AG04449 (cell line): ENCODE measurements at regions not wholly inside any gene's neighbourhood (a gene's known extent, or its start where the extent isn't known, plus 50 kb on each side); places are given as distances from the start of the nearest gene placed in this dataset.

Experiments used
- CTCF ChIA-PET: fragments of 350-600 bp; formaldehyde crosslinking; extraction: SDS; loops from one replicate; lab custom pipeline; 2021; ENCODE audit warnings: antibody characterized with exemption; lab: Yijun Ruan, JAX
- POLR2A ChIA-PET: fragments of 400-600, 350-600 bp; formaldehyde crosslinking; extraction: SDS; loops from one replicate; lab custom pipeline; 2020; ENCODE audit warnings: antibody characterized with exemption, inconsistent platforms; lab: Yijun Ruan, JAX
- DNase-seq: peaks from one replicate; pipeline ENCODE4 v3.0.0-alpha.2; 2010; ENCODE audit warnings: low read depth, low spot score
- H3K4me3 ChIP-seq: 2 replicates; pipeline ENCODE4 v1.5.1; 2011; ENCODE audit warnings: low read depth, mild to moderate bottlenecking, control low read depth, low read length
- TF ChIP-seq, protein P1 (sequence below): IDR thresholded peaks from one replicate; pipeline ENCODE4 v1.5.1; 2011; ENCODE audit warnings: mild to moderate bottlenecking, moderate library complexity, low read length, control low read depth, inconsistent platforms; ENCODE audit not compliant: insufficient read depth; ENCODE audit errors: missing control alignments

DNA sequence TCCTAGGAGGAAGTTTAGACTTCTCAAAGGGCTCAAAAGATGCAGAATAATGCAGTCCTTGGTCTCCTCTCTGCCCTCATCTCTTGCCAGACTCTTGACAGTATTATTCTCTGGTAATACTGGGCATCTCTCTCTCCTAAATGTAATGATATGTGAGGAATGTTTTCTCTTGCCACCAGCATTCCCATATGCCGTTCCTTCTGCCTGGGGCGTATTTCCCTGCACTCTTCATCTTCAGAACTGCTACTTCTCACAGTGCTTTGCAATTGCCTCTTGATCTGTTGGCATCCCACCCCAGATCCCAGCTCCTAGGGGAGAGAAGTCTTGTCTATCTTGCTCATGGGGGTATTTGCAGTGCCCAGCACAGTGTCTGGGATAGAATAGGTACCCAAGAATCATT is 107.4 kb downstream of the RASSF10 start:
- TF ChIP-seq, protein P1, sequence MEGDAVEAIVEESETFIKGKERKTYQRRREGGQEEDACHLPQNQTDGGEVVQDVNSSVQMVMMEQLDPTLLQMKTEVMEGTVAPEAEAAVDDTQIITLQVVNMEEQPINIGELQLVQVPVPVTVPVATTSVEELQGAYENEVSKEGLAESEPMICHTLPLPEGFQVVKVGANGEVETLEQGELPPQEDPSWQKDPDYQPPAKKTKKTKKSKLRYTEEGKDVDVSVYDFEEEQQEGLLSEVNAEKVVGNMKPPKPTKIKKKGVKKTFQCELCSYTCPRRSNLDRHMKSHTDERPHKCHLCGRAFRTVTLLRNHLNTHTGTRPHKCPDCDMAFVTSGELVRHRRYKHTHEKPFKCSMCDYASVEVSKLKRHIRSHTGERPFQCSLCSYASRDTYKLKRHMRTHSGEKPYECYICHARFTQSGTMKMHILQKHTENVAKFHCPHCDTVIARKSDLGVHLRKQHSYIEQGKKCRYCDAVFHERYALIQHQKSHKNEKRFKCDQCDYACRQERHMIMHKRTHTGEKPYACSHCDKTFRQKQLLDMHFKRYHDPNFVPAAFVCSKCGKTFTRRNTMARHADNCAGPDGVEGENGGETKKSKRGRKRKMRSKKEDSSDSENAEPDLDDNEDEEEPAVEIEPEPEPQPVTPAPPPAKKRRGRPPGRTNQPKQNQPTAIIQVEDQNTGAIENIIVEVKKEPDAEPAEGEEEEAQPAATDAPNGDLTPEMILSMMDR, result no peak
- no peak overlapping the region for H3K4me3 ChIP-seq
- POLR2A ChIA-PET, result no interaction called here
- CTCF ChIA-PET, result interaction anchor here (1.6 kb wide), 1 partner anchor 153 kb away, joined by 4 read pairs; no protein-coding TSS in a partner anchor
- no peak for DNase-seq

DNA sequence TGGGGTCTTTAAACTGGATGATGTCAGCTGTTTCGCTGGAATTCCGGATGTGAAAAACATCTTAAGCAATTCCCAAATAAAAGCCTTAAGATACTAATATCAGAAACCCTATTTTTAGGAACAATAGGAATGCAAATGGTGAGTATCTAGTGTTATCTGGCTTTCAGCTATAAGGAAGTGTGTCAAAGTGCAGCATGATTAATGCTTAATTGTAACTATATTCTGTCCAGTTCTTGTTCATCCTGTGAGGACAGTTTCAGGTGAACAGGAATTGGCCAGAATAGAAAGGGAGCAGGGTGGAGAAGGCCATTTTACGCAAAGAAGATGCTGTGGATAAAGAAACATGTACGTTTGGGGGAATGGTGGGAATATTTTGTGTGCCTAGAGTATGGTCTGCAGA is 108.2 kb downstream of the RASSF10 start:
- H3K4me3 ChIP-seq, result no peak overlapping the region
- ChIA-PET CTCF (interaction anchor here (1.6 kb wide), 1 partner anchor 154 kb away, joined by 4 read pairs; no protein-coding TSS in a partner anchor), POLR2A (no interaction called here)
- DNase-seq, result no peak
- TF ChIP-seq, protein P1, result no peak

- ChIA-PET CTCF (interaction anchor here (1.4 kb wide), 1 partner anchor 155 kb away, joined by 3 read pairs; no protein-coding TSS in a partner anchor), POLR2A (interaction anchor here (0.6 to 0.7 kb wide), 2 partner anchors 51 to 64 kb away, joined by 3 read pairs; no protein-coding TSS in a partner anchor)
- no peak overlapping the region for H3K4me3 ChIP-seq
- TF ChIP-seq, protein P1, result no peak
- peak; percentile 95 for DNase-seq
These were observed 109.1 kb downstream of the RASSF10 start for GRCh38 chr11:13118194-13118593.

DNA sequence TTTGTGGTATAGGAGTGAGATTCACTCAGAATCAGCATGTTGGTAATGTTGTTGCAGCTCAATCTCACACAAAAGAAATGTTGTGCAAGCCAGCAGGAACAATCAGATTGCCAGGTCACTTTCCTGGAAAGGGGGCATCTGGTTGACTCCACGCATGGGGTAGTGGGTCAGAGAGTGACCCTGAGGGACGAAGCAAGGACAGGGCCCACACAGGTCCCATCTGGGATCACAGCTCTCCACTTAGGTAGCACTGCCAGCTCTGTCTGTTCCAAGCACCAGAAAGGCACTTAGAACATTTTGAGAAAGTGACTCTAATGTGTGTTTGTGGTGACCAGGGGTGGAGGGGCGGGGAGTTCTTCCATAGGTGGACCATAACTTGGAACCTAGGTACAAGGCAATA is 109.5 kb downstream of the RASSF10 start:
- TF ChIP-seq, protein P1, result no peak
- no peak overlapping the region for H3K4me3 ChIP-seq
- POLR2A ChIA-PET, result interaction anchor here (0.6 kb wide), 1 partner anchor 65 kb away, joined by 3 read pairs; no protein-coding TSS in a partner anchor
- CTCF ChIA-PET, result interaction anchor here (1.4 kb wide), 1 partner anchor 155 kb away, joined by 3 read pairs; no protein-coding TSS in a partner anchor
- no peak for DNase-seq

GRCh38 chr11:13119361-13119760 is 110.2 kb downstream of the RASSF10 start:
- POLR2A ChIA-PET, result no interaction called here
- no peak for DNase-seq
- CTCF ChIA-PET, result interaction anchor here (1.1 to 2.5 kb wide), 4 partner anchors 10 to 830 kb away, joined by 3 to 13 read pairs (median 6); no protein-coding TSS in a partner anchor

DNA sequence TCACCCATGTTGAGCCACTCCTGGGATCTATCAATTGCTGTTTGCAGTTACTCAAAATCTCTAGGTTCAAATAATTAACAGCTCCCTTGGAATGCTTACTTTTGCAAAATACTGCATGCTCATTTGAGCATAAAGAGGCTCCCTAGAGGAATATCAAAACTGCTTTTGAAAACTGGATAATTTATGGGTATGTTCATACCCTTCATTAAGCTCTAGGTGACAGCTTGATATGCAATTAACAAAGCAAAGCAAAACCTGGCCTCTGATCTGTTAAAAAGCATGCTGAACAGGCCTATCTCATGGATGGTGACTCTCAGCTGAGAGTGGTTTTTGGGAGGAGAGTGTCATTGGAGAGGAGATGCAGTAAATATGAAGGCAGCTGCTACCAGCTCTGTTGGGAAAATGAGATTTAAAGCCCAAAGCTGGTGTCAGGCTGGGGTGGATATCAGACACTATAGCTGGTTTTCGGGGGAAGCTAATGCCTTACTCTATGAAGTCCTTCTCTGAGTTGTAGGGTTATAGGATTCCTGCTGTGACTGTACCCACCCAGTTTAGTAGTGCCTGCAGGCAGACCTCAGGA is 110.9 kb downstream of the RASSF10 start:
- TF ChIP-seq, protein P1, result no peak
- H3K4me3 ChIP-seq, result no peak overlapping the region
- POLR2A ChIA-PET, result interaction anchor here (0.6 kb wide), 2 partner anchors 41 to 326 kb away, joined by 3 to 4 read pairs; no protein-coding TSS in a partner anchor

More at GRCh38 chr11:13119361-13119760, 110.2 kb downstream of the RASSF10 start:
- no peak overlapping the region for H3K4me3 ChIP-seq
- TF ChIP-seq, protein P1, result no peak

More for the DNA sequence above, 110.9 kb downstream of the RASSF10 start:
- CTCF ChIA-PET, result interaction anchor here (1.1 to 2.5 kb wide), 4 partner anchors 9 to 830 kb away, joined by 3 to 13 read pairs (median 6); no protein-coding TSS in a partner anchor
- DNase-seq, result no peak
